Kidney capillary endothelial cell (primary cell): ENCODE measurements at regions not wholly inside any gene's neighbourhood (a gene's known extent, or its start where the extent isn't known, plus 50 kb on each side); places are given as distances from the start of the nearest gene placed in this dataset.

Experiments
- DNase-seq: peaks from one replicate; pipeline ENCODE4 v3.0.0-alpha.2; 2018; ENCODE audit warnings: low spot score

GRCh38 chr17:36756695-36757094, 155.3 kb downstream of the MRM1 start:
- no peak for DNase-seq

- no peak for DNase-seq
These were observed 159.0 kb downstream of the MRM1 start for GRCh38 chr17:36760425-36760824.

- no peak for DNase-seq
These were observed 160.0 kb downstream of the MRM1 start for GRCh38 chr17:36761203-36761950.

- no peak for DNase-seq
These were observed 164.2 kb downstream of the MRM1 start for GRCh38 chr17:36765436-36766043.

GRCh38 chr17:36768394-36768793, 167.0 kb downstream of the MRM1 start:
- DNase-seq = no peak

GRCh38 chr17:36773039-36773438, 164.2 kb upstream of the LHX1 start:
- no peak for DNase-seq

GRCh38 chr17:36777118-36777517, 160.2 kb upstream of the LHX1 start:
- DNase-seq = no peak

- DNase-seq = no peak
These were observed 158.8 kb upstream of the LHX1 start for GRCh38 chr17:36778448-36778847.

GRCh38 chr17:36779550-36779949, 157.7 kb upstream of the LHX1 start:
- no peak for DNase-seq

GRCh38 chr17:36784633-36785032, 152.6 kb upstream of the LHX1 start:
- DNase-seq = no peak

- no peak for DNase-seq
These were observed 150.4 kb upstream of the LHX1 start for GRCh38 chr17:36786867-36787266.

GRCh38 chr17:36791150-36791941, 145.9 kb upstream of the LHX1 start:
- DNase-seq = no peak

- DNase-seq = no peak
These were observed 145.3 kb upstream of the LHX1 start for GRCh38 chr17:36791942-36792475.

- DNase-seq = no peak
These were observed 144.4 kb upstream of the LHX1 start for GRCh38 chr17:36792849-36793248.

- DNase-seq = no peak
These were observed 143.3 kb upstream of the LHX1 start for GRCh38 chr17:36793976-36794375.

GRCh38 chr17:36807496-36808179, 129.6 kb upstream of the LHX1 start:
- DNase-seq = no peak

- no peak for DNase-seq
These were observed 129.1 kb upstream of the LHX1 start for GRCh38 chr17:36808180-36808661.

GRCh38 chr17:36812762-36813161, 124.5 kb upstream of the LHX1 start:
- peak; percentile 30 for DNase-seq

- no peak for DNase-seq
These were observed 123.9 kb upstream of the LHX1 start for GRCh38 chr17:36813357-36813756.

- no peak for DNase-seq
These were observed 123.2 kb upstream of the LHX1 start for GRCh38 chr17:36813957-36814563.

GRCh38 chr17:36814958-36815357, 122.3 kb upstream of the LHX1 start:
- DNase-seq = no peak
